Endothelial cell of umbilical vein (primary cell): ENCODE measurements at regions not wholly inside any gene's neighbourhood (a gene's known extent, or its start where the extent isn't known, plus 50 kb on each side); places are given as distances from the start of the nearest gene placed in this dataset.

Experiments used
- BruUV-seq: library from RNA; stranded (reverse); fragments of 400-500 nt; replicated peaks from 2 replicates; lab custom pipeline; 2021; lab: Mats Ljungman, UMichigan
- CTCF ChIA-PET: fragments of 300-600, 350-600 bp; sonication (Branson Sonifier 250); formaldehyde crosslinking; loops from one replicate; lab custom pipeline; 2021; ENCODE audit warnings: antibody characterized with exemption, inconsistent platforms; lab: Charles Lee
- POLR2A ChIA-PET: fragments of 300-600, 350-600 bp; sonication (Branson Sonifier 250); formaldehyde crosslinking; loops from one replicate; lab custom pipeline; 2021; ENCODE audit warnings: antibody characterized with exemption, inconsistent platforms; lab: Charles Lee
- DNase-seq: peaks from one replicate; pipeline ENCODE4 v3.0.0-alpha.2; 2011; ENCODE audit warnings: low read depth, low spot score
- FAIRE-seq: peaks from 2 replicates; lab custom pipeline; 2011; peaks lifted over from hg19 to GRCh38; lab: Jason Lieb, UNC
- H2AFZ ChIP-seq: 2 replicates; pipeline ENCODE4 v1.6.0; 2012; ENCODE audit warnings: low read depth, low read length, control low read depth, inconsistent platforms
- H3K27ac ChIP-seq: 2 replicates; pipeline ENCODE4 v1.5.1; 2011; ENCODE audit warnings: low read depth, mild to moderate bottlenecking, control low read depth, low read length, moderate library complexity; ENCODE audit not compliant: insufficient read depth
- H3K27me3 ChIP-seq, 2 experiments: 2 replicates each; pipeline versions ENCODE4 v1.6.0 to v1.6.1; 2011; ENCODE audit warnings: low read length in 2 of 2, mixed read lengths in 1 of 2; ENCODE audit not compliant: control insufficient read depth in 2 of 2, insufficient read depth in 2 of 2
- H3K36me3 ChIP-seq, 2 experiments: 2 replicates in 1 of 2; 3 replicates in 1 of 2; pipeline ENCODE4 v1.5.1; 2011; ENCODE audit warnings: low read length in 2 of 2, mild to moderate bottlenecking in 1 of 2, moderate library complexity in 1 of 2; ENCODE audit not compliant: control insufficient read depth in 2 of 2, insufficient read depth in 2 of 2; ENCODE audit errors: extremely low read depth in 1 of 2
- H3K4me1 ChIP-seq: 3 replicates; pipeline ENCODE4 v1.5.1; 2011; ENCODE audit warnings: mild to moderate bottlenecking, low read length; ENCODE audit not compliant: control insufficient read depth, insufficient read depth; ENCODE audit errors: extremely low read depth
- H3K4me2 ChIP-seq: 2 replicates; pipeline ENCODE4 v1.6.1; 2011; ENCODE audit warnings: low read length, control low read depth, mixed read lengths; ENCODE audit not compliant: insufficient read depth
- H3K4me3 ChIP-seq, 3 experiments: fragments of 200-600 bp in 1 of 3; sonication (generic), shearing (Covaris generic) in 1 of 3; replicated peaks in 1 of 3; 2 replicates each; pipeline ENCODE4 v1.5.1; 2011 to 2016; ENCODE audit warnings: control low read depth in 3 of 3, low read length in 3 of 3, mild to moderate bottlenecking in 2 of 3, inconsistent platforms in 1 of 3, low read depth in 1 of 3, moderate library complexity in 1 of 3; ENCODE audit not compliant: insufficient read depth in 1 of 3
- H3K79me2 ChIP-seq: 2 replicates; pipeline ENCODE4 v1.6.0; 2012; ENCODE audit warnings: low read length, inconsistent platforms; ENCODE audit not compliant: control insufficient read depth, insufficient read depth
- H3K9ac ChIP-seq: replicated peaks from 2 replicates; pipeline ENCODE3; 2011; ENCODE audit warnings: low read length, control low read depth; ENCODE audit not compliant: insufficient read depth; ENCODE audit errors: extremely low read depth
- H3K9me1 ChIP-seq: replicated peaks from 3 replicates; pipeline ENCODE4 v1.6.0; 2011; ENCODE audit warnings: mild to moderate bottlenecking, low read length; ENCODE audit not compliant: control insufficient read depth, insufficient read depth; ENCODE audit errors: extremely low read depth
- H3K9me3 ChIP-seq: replicated peaks from 2 replicates; pipeline ENCODE4 v1.5.1; 2012; ENCODE audit warnings: low read length, inconsistent platforms; ENCODE audit not compliant: control insufficient read depth, insufficient read depth
- H4K20me1 ChIP-seq: replicated peaks from 2 replicates; pipeline ENCODE3; 2011; ENCODE audit warnings: mild to moderate bottlenecking, low read length; ENCODE audit not compliant: control insufficient read depth, insufficient read depth; ENCODE audit errors: extremely low read depth
- EZH2 ChIP-seq: IDR thresholded peaks from 2 replicates; pipeline ENCODE4 v1.6.1; 2012; ENCODE audit warnings: borderline replicate concordance, low read depth, mild to moderate bottlenecking, moderate library complexity, low read length, inconsistent platforms; ENCODE audit not compliant: severe bottlenecking
- FOS ChIP-seq: IDR thresholded peaks from 2 replicates; pipeline ENCODE4 v1.6.1; 2011; ENCODE audit warnings: mild to moderate bottlenecking, low read length, moderate library complexity, borderline replicate concordance; ENCODE audit not compliant: insufficient read depth
- GATA2 ChIP-seq: IDR thresholded peaks from 2 replicates; pipeline ENCODE4 v1.7.0; 2011; ENCODE audit warnings: low read depth, mild to moderate bottlenecking, moderate library complexity, mixed read lengths, low read length; ENCODE audit not compliant: insufficient read length, insufficient read depth
- JUN ChIP-seq: IDR thresholded peaks from 2 replicates; pipeline ENCODE4 v1.6.1; 2011; ENCODE audit warnings: borderline replicate concordance, low read depth; ENCODE audit not compliant: insufficient read length, insufficient read depth
- MAX ChIP-seq: IDR thresholded peaks from 2 replicates; pipeline ENCODE4 v1.6.1; 2011; ENCODE audit not compliant: insufficient read depth, insufficient read length
- MYC ChIP-seq: IDR thresholded peaks from one replicate; pipeline ENCODE4 v1.6.1; 2011; ENCODE audit warnings: mild to moderate bottlenecking, low read depth, low read length
- POLR2A ChIP-seq: IDR thresholded peaks from 2 replicates; pipeline ENCODE4 v1.6.1; 2012; ENCODE audit warnings: low read depth, mild to moderate bottlenecking, control low read depth, low read length
- POLR2AphosphoS5 ChIP-seq: IDR thresholded peaks from 2 replicates; pipeline ENCODE4 v1.6.1; 2012; ENCODE audit warnings: low read depth, mild to moderate bottlenecking, control low read depth, low read length, moderate library complexity; ENCODE audit not compliant: insufficient read depth
- dilution Hi-C: fragments of 300-500 bp; cut with MboI; formaldehyde crosslinking; loops from one replicate; pipeline ENCODE4 v1.15.0; 2019; ENCODE audit warnings: low sequenced_read_pairs; ENCODE audit not compliant: extremely low pct_ligation_motif_present
- intact Hi-C: fragments of 100-400 bp; cut with micrococcal nuclease; formaldehyde crosslinking; loops from one replicate; pipeline ENCODE4 v1.10.0; 2022
- TF ChIP-seq, protein P1 (sequence below), 2 donors: IDR thresholded peaks; 1 replicate in 1 of 2; 2 replicates in 1 of 2; pipeline ENCODE4 v1.5.1; 2011; ENCODE audit warnings: low read length in 2 of 2, mild to moderate bottlenecking in 2 of 2, moderate library complexity in 2 of 2, control low read depth in 1 of 2, inconsistent platforms in 1 of 2, low read depth in 1 of 2; ENCODE audit not compliant: insufficient read depth in 1 of 2; ENCODE audit errors: extremely low read depth in 1 of 2

DNA sequence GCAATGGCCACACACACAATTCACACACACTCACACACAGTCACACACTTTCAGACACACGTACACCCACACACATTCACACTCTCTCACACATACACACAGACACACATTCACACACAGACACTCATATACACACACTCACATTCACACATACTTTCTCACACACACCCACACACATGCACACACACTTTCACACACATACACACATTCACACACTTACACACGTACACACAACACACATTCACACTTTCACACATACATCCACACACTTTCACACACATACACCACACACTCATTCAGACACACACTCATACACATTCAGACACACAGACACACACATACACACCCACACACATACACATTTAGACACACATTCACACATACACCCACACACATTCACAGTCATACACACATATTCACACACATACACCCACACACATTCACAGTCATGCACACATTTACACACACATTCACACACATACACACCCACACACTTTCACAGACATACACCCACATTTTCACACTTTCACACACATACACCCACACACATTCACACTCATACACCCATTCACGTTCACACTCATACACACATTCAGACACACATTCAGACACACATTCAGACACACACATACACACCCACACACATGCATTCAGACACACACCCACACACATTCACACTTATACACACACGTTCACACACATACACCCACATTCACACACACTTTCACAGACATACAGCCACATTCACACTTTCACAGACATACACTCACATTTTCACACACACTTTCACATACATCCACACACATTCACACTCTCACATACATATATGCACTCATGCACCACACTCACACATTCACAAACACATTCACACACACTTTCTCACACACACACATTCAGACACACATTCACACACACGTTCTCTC is 52.6 kb upstream of the C14orf180 start:
- Histone ChIP-seq H2AFZ (no peak overlapping the region), H3K27ac (no peak overlapping the region), H3K79me2 (no peaks in the 10 kb centered on the region), H3K4me1 (no peaks in the 10 kb centered on the region), H3K27me3 (no peaks in the 10 kb centered on the region), H3K9me1 (no peaks in the 10 kb centered on the region), H4K20me1 (no peaks in the 10 kb centered on the region), H3K9me3 (no peaks in the 10 kb centered on the region), H3K36me3 (no peaks in the 10 kb centered on the region), H3K4me3 (no peak overlapping the region), H3K4me2 (no peak overlapping the region), H3K9ac (no peak overlapping the region)
- dilution Hi-C loops (no loop called here), intact Hi-C loops (no loop called here)
- FAIRE-seq: no peak
- no TSS peak for BruUV-seq
- POLR2A ChIA-PET: no interaction called here
- CTCF ChIA-PET: no interaction called here
- no peak for DNase-seq
- TF ChIP-seq MYC (no peak), JUN (no peak), MAX (no peak), POLR2AphosphoS5 (no peak), FOS (no peak), GATA2 (no peak), EZH2 (no peak), POLR2A (no peak)
- TF ChIP-seq, protein P1, sequence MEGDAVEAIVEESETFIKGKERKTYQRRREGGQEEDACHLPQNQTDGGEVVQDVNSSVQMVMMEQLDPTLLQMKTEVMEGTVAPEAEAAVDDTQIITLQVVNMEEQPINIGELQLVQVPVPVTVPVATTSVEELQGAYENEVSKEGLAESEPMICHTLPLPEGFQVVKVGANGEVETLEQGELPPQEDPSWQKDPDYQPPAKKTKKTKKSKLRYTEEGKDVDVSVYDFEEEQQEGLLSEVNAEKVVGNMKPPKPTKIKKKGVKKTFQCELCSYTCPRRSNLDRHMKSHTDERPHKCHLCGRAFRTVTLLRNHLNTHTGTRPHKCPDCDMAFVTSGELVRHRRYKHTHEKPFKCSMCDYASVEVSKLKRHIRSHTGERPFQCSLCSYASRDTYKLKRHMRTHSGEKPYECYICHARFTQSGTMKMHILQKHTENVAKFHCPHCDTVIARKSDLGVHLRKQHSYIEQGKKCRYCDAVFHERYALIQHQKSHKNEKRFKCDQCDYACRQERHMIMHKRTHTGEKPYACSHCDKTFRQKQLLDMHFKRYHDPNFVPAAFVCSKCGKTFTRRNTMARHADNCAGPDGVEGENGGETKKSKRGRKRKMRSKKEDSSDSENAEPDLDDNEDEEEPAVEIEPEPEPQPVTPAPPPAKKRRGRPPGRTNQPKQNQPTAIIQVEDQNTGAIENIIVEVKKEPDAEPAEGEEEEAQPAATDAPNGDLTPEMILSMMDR (IDR thresholded peaks at IDR 0.05; ENCODE audit: extremely low read depth in 1 of 2, insufficient read depth in 1 of 2, low read depth in 1 of 2, low read length in 2 of 2): no peak
